ENCODE measurements at regions not wholly inside any gene's neighbourhood (a gene's known extent, or its start where the extent isn't known, plus 50 kb on each side); places are given as distances from the start of the nearest gene placed in this dataset.
"Not testable (repeated sequence)": the region's sequence is repeated elsewhere in the genome, so short reads cannot be mapped to it uniquely, and the experiment has no call there.

- no peak for DNase-seq
Observed at GRCh38 chr13:23044906-23045305, 135.9 kb upstream of the SGCG start.

- no peak for DNase-seq
Observed at GRCh38 chr13:23050126-23050525, 130.7 kb upstream of the SGCG start.

DNA sequence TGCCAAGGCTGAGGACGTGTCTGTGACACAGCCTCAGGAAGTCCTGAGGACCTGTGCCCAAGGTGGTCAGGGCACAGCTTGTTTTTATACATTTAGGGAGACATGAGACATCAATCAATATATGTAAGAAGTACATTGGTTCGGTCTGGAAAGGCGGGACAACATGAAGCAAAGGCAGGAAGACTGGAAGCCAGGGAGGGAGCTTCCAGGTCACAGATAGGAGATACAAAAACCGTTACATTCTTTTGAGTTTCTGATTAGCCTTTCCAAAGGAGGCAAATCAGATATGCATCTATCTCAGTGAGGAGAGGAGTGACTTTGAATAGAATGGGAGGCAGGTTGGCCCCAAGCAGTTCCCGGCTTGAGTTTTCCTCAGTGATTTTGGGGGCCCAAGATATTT is 127.1 kb upstream of the SGCG start:
- not testable (repeated sequence) for DNase-seq

- no peak for DNase-seq
Observed at GRCh38 chr13:23059173-23059572, 121.6 kb upstream of the SGCG start.

- no peak for DNase-seq
Observed at GRCh38 chr13:23060959-23061358, 119.8 kb upstream of the SGCG start.

DNA sequence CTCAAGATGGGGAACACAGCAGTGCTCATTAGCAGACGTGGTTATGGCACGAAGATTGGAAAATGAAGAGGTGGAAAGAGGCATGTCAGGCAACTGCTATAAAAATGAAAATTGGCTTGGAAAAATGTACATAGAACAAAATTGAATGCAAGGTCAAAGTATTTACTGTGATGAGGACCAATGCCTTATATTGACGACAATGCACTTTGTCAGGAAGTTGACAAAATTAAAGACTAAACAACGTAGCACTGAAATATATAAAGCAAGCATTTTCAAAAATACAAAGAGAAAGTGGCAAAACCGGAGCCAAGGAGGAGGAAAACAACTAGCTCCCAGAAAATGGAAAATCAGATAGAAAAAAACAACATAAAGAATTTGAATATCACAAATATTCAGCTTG is 113.7 kb upstream of the SGCG start:
- DNase-seq: no peak

DNA sequence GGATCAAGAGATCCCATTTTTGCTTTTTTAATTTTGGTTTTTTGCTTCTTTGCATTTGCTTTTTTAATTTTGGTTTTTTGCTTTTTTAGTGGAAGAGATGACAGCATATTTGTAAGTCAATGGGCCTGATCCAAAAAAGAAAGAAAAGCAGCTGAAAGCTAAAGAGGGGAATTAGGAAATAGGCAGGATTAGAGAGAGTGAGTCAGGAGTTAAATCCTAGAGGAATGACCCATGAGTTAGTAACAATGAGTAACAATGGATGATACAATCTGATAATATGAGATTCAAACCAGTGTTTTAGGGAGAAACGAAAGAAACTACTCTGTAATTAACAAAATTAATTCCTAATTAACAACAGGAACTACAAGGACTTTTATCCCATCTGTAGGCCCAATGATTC is 111.2 kb upstream of the SGCG start:
- DNase-seq: no peak

- DNase-seq: no peak
Observed at GRCh38 chr13:23074075-23074828, 106.5 kb upstream of the SGCG start.

- DNase-seq: no peak
Observed at GRCh38 chr13:23081220-23081619, 99.6 kb upstream of the SGCG start.

GRCh38 chr13:23081901-23082300 is 98.9 kb upstream of the SGCG start:
- no peak for DNase-seq

- peak; percentile 26 for DNase-seq
Observed at GRCh38 chr13:23086968-23087623, 93.7 kb upstream of the SGCG start.

DNA sequence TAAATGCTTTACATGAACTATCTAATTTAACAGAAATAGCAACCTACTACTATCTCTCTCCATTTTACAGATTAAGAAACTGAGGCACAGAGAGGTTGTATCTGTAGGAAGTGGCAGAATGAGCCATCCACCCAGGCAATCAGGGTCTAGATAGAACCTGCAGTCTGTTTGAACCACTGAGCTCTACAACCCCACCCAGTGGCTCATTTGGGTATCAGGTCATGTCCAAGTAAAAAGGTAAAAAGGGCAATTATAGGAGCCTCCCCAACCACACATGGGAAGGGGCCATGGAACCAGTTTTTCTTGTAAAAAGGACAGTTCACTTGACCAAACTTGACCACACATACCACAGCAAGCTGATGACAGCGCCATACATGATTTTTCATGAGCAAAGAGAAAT is 92.9 kb upstream of the SGCG start:
- DNase-seq: peak; percentile 48

DNA sequence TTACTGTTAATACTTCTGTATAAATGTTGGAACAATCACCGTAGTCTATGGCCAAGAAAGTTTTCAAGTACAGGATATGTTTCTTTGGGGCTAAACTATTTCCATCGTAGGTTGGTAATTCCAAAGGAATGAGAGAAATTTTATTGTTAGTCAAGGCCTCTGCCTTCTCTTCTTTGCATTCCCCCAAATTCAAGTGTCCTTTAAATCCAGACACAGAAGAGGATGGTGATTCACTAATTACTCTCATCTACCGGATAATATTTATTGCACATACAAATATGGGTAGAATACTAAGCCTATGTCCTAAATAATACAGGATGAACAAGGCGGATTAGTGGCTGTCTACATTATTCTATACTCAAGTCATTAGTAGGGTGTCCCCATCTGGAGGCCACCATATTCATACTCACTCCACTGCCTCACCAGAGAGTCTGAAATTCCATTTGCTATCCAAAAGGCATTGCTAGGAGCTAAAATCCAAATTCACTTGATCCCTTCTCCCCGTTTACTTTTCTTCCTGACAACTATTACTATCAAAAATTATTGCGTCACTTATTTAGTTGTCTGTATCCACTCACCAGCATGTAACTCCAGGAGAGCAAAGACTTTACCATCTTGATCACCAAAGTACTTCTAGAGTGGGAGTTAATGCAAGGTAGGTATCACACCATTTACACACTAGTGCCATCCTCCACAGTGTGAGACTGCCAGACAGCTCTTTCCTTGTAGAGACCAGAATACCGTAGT is 82.4 kb upstream of the SGCG start:
- DNase-seq: no peak

- no peak for DNase-seq
Observed at GRCh38 chr13:23105051-23105450, 75.7 kb upstream of the SGCG start.

DNA sequence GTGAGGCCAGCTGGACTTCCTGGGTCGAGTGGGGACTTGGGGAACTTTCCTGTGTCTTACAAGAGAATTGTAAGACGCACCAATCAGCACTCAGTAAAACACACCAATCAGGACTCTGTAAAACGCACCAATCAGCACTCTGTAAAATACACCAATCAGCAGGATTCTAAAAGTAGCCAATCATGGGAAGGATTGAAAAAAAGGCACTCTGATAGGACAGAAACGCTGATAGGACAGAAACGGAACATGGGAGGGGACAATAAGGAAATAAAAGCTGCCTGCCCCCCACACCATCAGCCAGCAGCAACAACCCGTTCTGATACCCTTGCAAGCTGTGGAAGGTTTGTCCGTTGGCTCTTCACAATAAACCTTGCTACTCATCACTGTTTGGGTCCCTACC is 73.1 kb upstream of the SGCG start:
- no peak for DNase-seq

DNA sequence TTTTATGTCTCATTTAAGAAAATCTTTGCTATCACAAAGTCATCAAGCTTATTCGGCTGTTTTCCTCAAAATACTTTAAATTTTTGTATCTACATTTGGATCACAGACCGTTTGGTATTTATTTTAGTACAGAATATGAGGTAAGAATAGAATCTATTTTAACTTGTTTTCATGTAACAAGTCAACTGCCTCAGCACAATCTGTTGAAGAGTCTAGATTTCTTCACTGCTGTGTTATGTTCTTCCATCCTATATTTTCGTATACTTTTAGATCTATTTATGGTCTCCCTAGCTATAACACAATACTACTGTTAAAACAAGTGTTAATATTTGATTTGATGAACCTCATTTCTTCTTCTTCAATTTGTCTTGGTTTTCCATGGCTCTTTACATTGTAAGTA is 61.6 kb upstream of the SGCG start:
- DNase-seq: no peak

DNA sequence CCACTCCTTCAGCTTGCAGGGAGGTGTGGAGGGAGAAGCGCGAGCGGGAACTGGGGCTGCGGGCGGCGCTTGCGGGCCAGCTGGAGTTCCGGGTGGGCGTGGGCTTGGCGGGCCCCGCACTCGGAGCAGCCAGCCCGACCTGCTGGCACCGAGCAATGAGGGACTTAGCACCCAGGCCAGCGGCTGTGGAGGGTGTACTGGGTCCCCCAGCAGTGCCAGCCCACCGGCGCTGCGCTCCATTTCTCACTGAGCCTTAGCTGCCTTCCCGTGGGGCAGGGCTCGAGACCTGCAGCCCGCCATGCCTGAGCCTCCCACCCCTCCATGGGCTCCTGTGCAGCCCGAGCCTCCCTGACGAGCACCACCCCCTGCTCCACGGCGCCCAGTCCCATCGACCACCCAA is 53.2 kb upstream of the SGCG start:
- DNase-seq: not testable (repeated sequence)

- DNase-seq: no peak
Observed at GRCh38 chr13:23129331-23129730, 51.4 kb upstream of the SGCG start.
